DND-41 (cell line): ENCODE measurements at regions not wholly inside any gene's neighbourhood (a gene's known extent, or its start where the extent isn't known, plus 50 kb on each side); places are given as distances from the start of the nearest gene placed in this dataset.

Experiments used
- EZH2 ChIP-seq: IDR thresholded peaks from 3 replicates; pipeline ENCODE4 v1.6.1; 2012; ENCODE audit warnings: borderline replicate concordance, low read depth, mild to moderate bottlenecking, moderate library complexity, low read length, inconsistent platforms; ENCODE audit not compliant: severe bottlenecking
- TF ChIP-seq, protein P1 (sequence below): IDR thresholded peaks from 2 replicates; pipeline ENCODE4 v1.5.1; 2012; ENCODE audit warnings: borderline replicate concordance, low read length, moderate library complexity, mild to moderate bottlenecking; ENCODE audit not compliant: poor library complexity, severe bottlenecking; ENCODE audit errors: extremely low read depth

DNA sequence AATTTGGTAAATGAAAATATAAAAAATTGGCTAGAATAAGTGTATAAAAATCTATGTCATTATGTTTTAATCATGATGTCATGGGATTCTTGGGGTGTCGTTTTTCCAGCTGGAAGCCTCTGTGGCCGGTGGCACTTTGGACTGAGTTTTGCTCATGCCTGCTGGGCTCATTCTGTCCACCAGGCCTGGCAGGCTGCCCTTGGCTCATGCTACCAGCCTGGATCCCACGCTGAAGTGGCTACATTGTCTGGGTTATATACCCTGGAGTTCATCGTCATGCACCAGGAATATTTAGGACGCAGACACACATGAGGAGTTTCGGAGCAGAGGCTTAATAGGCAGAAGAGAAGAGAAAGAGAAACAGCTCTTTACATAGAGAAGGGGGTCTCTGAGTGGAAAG is 1913.7 kb upstream of the WWC1 start:
- TF ChIP-seq, protein P1, sequence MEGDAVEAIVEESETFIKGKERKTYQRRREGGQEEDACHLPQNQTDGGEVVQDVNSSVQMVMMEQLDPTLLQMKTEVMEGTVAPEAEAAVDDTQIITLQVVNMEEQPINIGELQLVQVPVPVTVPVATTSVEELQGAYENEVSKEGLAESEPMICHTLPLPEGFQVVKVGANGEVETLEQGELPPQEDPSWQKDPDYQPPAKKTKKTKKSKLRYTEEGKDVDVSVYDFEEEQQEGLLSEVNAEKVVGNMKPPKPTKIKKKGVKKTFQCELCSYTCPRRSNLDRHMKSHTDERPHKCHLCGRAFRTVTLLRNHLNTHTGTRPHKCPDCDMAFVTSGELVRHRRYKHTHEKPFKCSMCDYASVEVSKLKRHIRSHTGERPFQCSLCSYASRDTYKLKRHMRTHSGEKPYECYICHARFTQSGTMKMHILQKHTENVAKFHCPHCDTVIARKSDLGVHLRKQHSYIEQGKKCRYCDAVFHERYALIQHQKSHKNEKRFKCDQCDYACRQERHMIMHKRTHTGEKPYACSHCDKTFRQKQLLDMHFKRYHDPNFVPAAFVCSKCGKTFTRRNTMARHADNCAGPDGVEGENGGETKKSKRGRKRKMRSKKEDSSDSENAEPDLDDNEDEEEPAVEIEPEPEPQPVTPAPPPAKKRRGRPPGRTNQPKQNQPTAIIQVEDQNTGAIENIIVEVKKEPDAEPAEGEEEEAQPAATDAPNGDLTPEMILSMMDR, result no peak
- no peak for TF ChIP-seq EZH2
